Endodermal cell (in vitro differentiated cells): ENCODE measurements at regions not wholly inside any gene's neighbourhood (a gene's known extent, or its start where the extent isn't known, plus 50 kb on each side); places are given as distances from the start of the nearest gene placed in this dataset.

ENCODE experiments used
- DNase-seq: peaks from one replicate; pipeline ENCODE4 v3.0.0-alpha.2; 2017
- H3K27ac ChIP-seq: 2 replicates; pipeline ENCODE4 v1.5.1; 2013; ENCODE audit warnings: mild to moderate bottlenecking, low read depth, low read length, moderate library complexity
- H3K27me3 ChIP-seq: 2 replicates; pipeline ENCODE4 v1.6.1; 2013; ENCODE audit warnings: mild to moderate bottlenecking, low read length, moderate library complexity; ENCODE audit not compliant: insufficient read depth, control insufficient read depth, poor library complexity, severe bottlenecking
- H3K36me3 ChIP-seq: 2 replicates; pipeline ENCODE4 v1.7.0; 2013; ENCODE audit warnings: mild to moderate bottlenecking, low read length, moderate library complexity; ENCODE audit not compliant: control insufficient read depth, insufficient read depth
- H3K4me1 ChIP-seq: one replicate; pipeline ENCODE4 v1.7.0; 2013; ENCODE audit warnings: low read length; ENCODE audit not compliant: control insufficient read depth, insufficient read depth
- H3K4me3 ChIP-seq: 2 replicates; pipeline ENCODE4 v1.5.1; 2013; ENCODE audit warnings: mild to moderate bottlenecking, low read length, moderate library complexity
- H3K9ac ChIP-seq: 2 replicates; pipeline ENCODE4 v1.6.1; 2013; ENCODE audit warnings: mild to moderate bottlenecking, low read length, moderate library complexity; ENCODE audit not compliant: poor library complexity, severe bottlenecking; ENCODE audit errors: extremely low read depth
- H3K9me3 ChIP-seq: 2 replicates; pipeline ENCODE4 v1.6.1; 2013; ENCODE audit warnings: mild to moderate bottlenecking, low read length, moderate library complexity; ENCODE audit not compliant: control insufficient read depth
- H3K27ac Mint-ChIP-seq: 2 replicates; pipeline ENCODE4 v1.8.0; 2020; ENCODE audit warnings: mixed read lengths
- H3K27me3 Mint-ChIP-seq: 2 replicates; pipeline ENCODE4 v1.8.0; 2021; ENCODE audit warnings: mild to moderate bottlenecking, mixed read lengths; ENCODE audit not compliant: insufficient read depth
- H3K36me3 Mint-ChIP-seq: 2 replicates; pipeline ENCODE4 v1.8.0; 2020; ENCODE audit warnings: low read depth, mixed read lengths
- H3K4me1 Mint-ChIP-seq: 2 replicates; pipeline ENCODE4 v1.8.0; 2020; ENCODE audit warnings: mixed read lengths
- H3K4me3 Mint-ChIP-seq: 2 replicates; pipeline ENCODE4 v1.8.0; 2020; ENCODE audit warnings: mild to moderate bottlenecking, moderate library complexity, mixed read lengths
- H3K9me3 Mint-ChIP-seq: 2 replicates; pipeline ENCODE4 v1.8.0; 2020; ENCODE audit warnings: mild to moderate bottlenecking, mixed read lengths
- CTCF ChIP-seq: fragments of 200-600 bp; sonication (generic); conservative IDR thresholded peaks from 2 replicates; pipeline ENCODE4 v1.5.0; 2021; ENCODE audit warnings: antibody characterized with exemption, mild to moderate bottlenecking
- WGBS, 2 experiments: methylation state at CpG; one replicate each; pipeline versions ENCODE4 v1.1.5 to v1.1.7; 2013; ENCODE audit warnings: missing lambda C conversion rate in 2 of 2, mixed read lengths in 1 of 2; ENCODE audit not compliant: insufficient coverage in 1 of 2, insufficient read length in 1 of 2; 5-methylcytosine and 5-hydroxymethylcytosine counted together

- WGBS, 2 experiments = 55 to 70% methylated on average over 9 to 18 of the region's 18 CpGs
- Histone ChIP-seq H3K9ac (no peak overlapping the region), H3K27ac (no peak overlapping the region), H3K4me3 (no peak overlapping the region), H3K4me1 (no peaks in the 10 kb centered on the region), H3K27me3 (peaks cover 29% of the 10 kb centered on the region), H3K9me3 (peaks cover 15% of the 10 kb centered on the region), H3K36me3 (no peaks in the 10 kb centered on the region)
- Mint-ChIP-seq H3K4me3 (no peak overlapping the region), H3K4me1 (no peaks in the 10 kb centered on the region), H3K36me3 (no peaks in the 10 kb centered on the region), H3K9me3 (peaks cover 15% of the 10 kb centered on the region), H3K27ac (no peak overlapping the region), H3K27me3 (peaks cover 39% of the 10 kb centered on the region)
- DNase-seq = peak; percentile 80
- TF ChIP-seq CTCF = no peak
Measured at GRCh38 chr12:115623764-115624334, 653.6 kb downstream of the MED13L start.

GRCh38 chr12:115623275-115623674 lies 654.2 kb downstream of the MED13L start:
- Mint-ChIP-seq H3K9me3 (peaks cover 15% of the 10 kb centered on the region), H3K36me3 (no peaks in the 10 kb centered on the region), H3K4me1 (no peaks in the 10 kb centered on the region), H3K27ac (no peak overlapping the region), H3K27me3 (peaks cover 38% of the 10 kb centered on the region), H3K4me3 (no peak overlapping the region)
- no peaks in the 10 kb centered on the region for H3K4me1 ChIP-seq
- H3K4me3 ChIP-seq = no peak overlapping the region
- H3K9ac ChIP-seq = no peak overlapping the region
- no peaks in the 10 kb centered on the region for H3K36me3 ChIP-seq
- DNase-seq = no peak
- 90 to 91% methylated on average over 4 to 5 of the region's 5 CpGs for WGBS, 2 experiments
- no peak for TF ChIP-seq CTCF
- peaks cover 15% of the 10 kb centered on the region for H3K9me3 ChIP-seq
- no peak overlapping the region for H3K27ac ChIP-seq
- H3K27me3 ChIP-seq = peaks cover 23% of the 10 kb centered on the region

- no peaks in the 10 kb centered on the region for H3K36me3 Mint-ChIP-seq
- peaks cover 20% of the 10 kb centered on the region for H3K27me3 ChIP-seq
- no peak for TF ChIP-seq CTCF
- peaks cover 38% of the 10 kb centered on the region for H3K27me3 Mint-ChIP-seq
- H3K4me3 ChIP-seq = no peak overlapping the region
- no peak for DNase-seq
- H3K9me3 ChIP-seq = peaks cover 15% of the 10 kb centered on the region
- H3K4me3 Mint-ChIP-seq = no peak overlapping the region
- no peak overlapping the region for H3K27ac ChIP-seq
- no peaks in the 10 kb centered on the region for H3K36me3 ChIP-seq
- no peaks in the 10 kb centered on the region for H3K4me1 ChIP-seq
- peaks cover 2% of the 10 kb centered on the region for H3K4me1 Mint-ChIP-seq
- H3K9ac ChIP-seq = no peak overlapping the region
- peaks cover 15% of the 10 kb centered on the region for H3K9me3 Mint-ChIP-seq
- 89 to 93% methylated on average over 2 to 4 of the region's 4 CpGs for WGBS, 2 experiments
- H3K27ac Mint-ChIP-seq = no peak overlapping the region
Measured at GRCh38 chr12:115620816-115621215, 656.7 kb downstream of the MED13L start.
